ENCODE measurements at regions not wholly inside any gene's neighbourhood (a gene's known extent, or its start where the extent isn't known, plus 50 kb on each side); places are given as distances from the start of the nearest gene placed in this dataset.

- Histone ChIP-seq H3K79me2 (ENCODE audit: insufficient read depth) (no peaks in the 10 kb centered on the region), H3F3A (replicated peaks; ENCODE audit: insufficient read depth) (no peaks in the 10 kb centered on the region), H3K4me1 (ENCODE audit: control insufficient read depth in 1 of 2, insufficient read depth in 2 of 2, low read depth in 1 of 2, low read length in 1 of 2) (no peaks in the 10 kb centered on the region), H3K4me2 (no peak overlapping the region), H3K27ac (ENCODE audit: low read depth in 2 of 2, low read length in 1 of 2) (no peak overlapping the region), H3K9ac (no peak overlapping the region), H4K20me1 (ENCODE audit: insufficient read depth) (no peaks in the 10 kb centered on the region), H2AFZ (ENCODE audit: low read depth) (no peak overlapping the region), H3K9me3 (no peaks in the 10 kb centered on the region), H3K4me3 (ENCODE audit: low read depth in 2 of 2, low read length in 1 of 2) (no peak overlapping the region), H3K36me3 (replicated peaks in 1 of 2; ENCODE audit: control insufficient read depth in 1 of 2, insufficient read depth in 2 of 2, low read length in 1 of 2) (no peaks in the 10 kb centered on the region), H3K27me3 (ENCODE audit: insufficient read depth) (no peaks in the 10 kb centered on the region), H3K9me2 (no peaks in the 10 kb centered on the region)
- WGBS (ENCODE audit: low lambda C conversion rate), result 61% methylated on average over 2 of the region's 2 CpGs
- ChIA-PET CTCF (no interaction called here), POLR2A (no interaction called here)
- TF ChIP-seq IRF3 (IDR thresholded peaks at IDR 0.05; ENCODE audit: low read depth, low read length) (no peak), USF1 (IDR thresholded peaks at IDR 0.05; ENCODE audit: borderline replicate concordance, low read depth) (no peak), RXRA (IDR thresholded peaks at IDR 0.05; ENCODE audit: borderline replicate concordance, low read depth) (no peak)
- no peak for DNase-seq
These were observed 491.0 kb upstream of the NXPH2 start for GRCh38 chr2:139271149-139271548.

- H3K4me3 ChIP-seq (ENCODE audit: low read depth in 2 of 2, low read length in 1 of 2), result no peak overlapping the region
- no peaks in the 10 kb centered on the region for H3K9me3 ChIP-seq
- no peak for TF ChIP-seq SIN3A (IDR thresholded peaks at IDR 0.05; ENCODE audit: borderline replicate concordance, low read depth, low read length)
- no peak for TF ChIP-seq MXI1 (IDR thresholded peaks at IDR 0.05; ENCODE audit: low read depth, low read length)
- TF ChIP-seq USF1 (IDR thresholded peaks at IDR 0.05; ENCODE audit: borderline replicate concordance, low read depth), result no peak
- TF ChIP-seq USF2 (IDR thresholded peaks at IDR 0.05; ENCODE audit: borderline replicate concordance, low read depth, low read length), result no peak
- TF ChIP-seq RXRA (IDR thresholded peaks at IDR 0.05; ENCODE audit: borderline replicate concordance, low read depth), result no peak
- no peak for TF ChIP-seq PBX3 (IDR thresholded peaks at IDR 0.05)
- no peak for TF ChIP-seq MEF2A (IDR thresholded peaks at IDR 0.05; ENCODE audit: borderline replicate concordance, low read depth)
- no peak for TF ChIP-seq MAX (IDR thresholded peaks at IDR 0.05; ENCODE audit: low read depth)
- no peak for TF ChIP-seq FOSL2 (IDR thresholded peaks at IDR 0.05; ENCODE audit: borderline replicate concordance, low read depth)
- TF ChIP-seq NFIC (IDR thresholded peaks at IDR 0.05; ENCODE audit: borderline replicate concordance), result no peak
- TF ChIP-seq JUND (IDR thresholded peaks at IDR 0.05), result no peak
- no peak for TF ChIP-seq ZBTB33 (IDR thresholded peaks at IDR 0.05; ENCODE audit: borderline replicate concordance, low read depth)
- no peaks in the 10 kb centered on the region for H4K20me1 ChIP-seq (ENCODE audit: insufficient read depth)
- H3K79me2 ChIP-seq (ENCODE audit: insufficient read depth), result no peaks in the 10 kb centered on the region
- ChIA-PET CTCF (interaction anchor here (1.5 kb wide), 1 partner anchor 14 kb away, joined by 3 read pairs; no protein-coding TSS in a partner anchor), POLR2A (no interaction called here)
- no peak overlapping the region for H3K27ac ChIP-seq (ENCODE audit: low read depth in 2 of 2, low read length in 1 of 2)
- 38% methylated on average over 2 of the region's 2 CpGs for WGBS (ENCODE audit: low lambda C conversion rate)
- H3F3A ChIP-seq (replicated peaks; ENCODE audit: insufficient read depth), result no peaks in the 10 kb centered on the region
- no peaks in the 10 kb centered on the region for H3K9me2 ChIP-seq
- no peak overlapping the region for H3K4me2 ChIP-seq
- H3K4me1 ChIP-seq (ENCODE audit: control insufficient read depth in 1 of 2, insufficient read depth in 2 of 2, low read depth in 1 of 2, low read length in 1 of 2), result no peaks in the 10 kb centered on the region
- H2AFZ ChIP-seq (ENCODE audit: low read depth), result no peak overlapping the region
- no peak overlapping the region for H3K9ac ChIP-seq
- H3K36me3 ChIP-seq (replicated peaks in 1 of 2; ENCODE audit: control insufficient read depth in 1 of 2, insufficient read depth in 2 of 2, low read length in 1 of 2), result no peaks in the 10 kb centered on the region
- no peaks in the 10 kb centered on the region for H3K27me3 ChIP-seq (ENCODE audit: insufficient read depth)
- no peak for DNase-seq
These were observed 479.9 kb upstream of the NXPH2 start for GRCh38 chr2:139260052-139260430.

Data from SK-N-SH (cell line).